ENCODE measurements at regions not wholly inside any gene's neighbourhood (a gene's known extent, or its start where the extent isn't known, plus 50 kb on each side); places are given as distances from the start of the nearest gene placed in this dataset.
"Not testable (repeated sequence)": the region's sequence is repeated elsewhere in the genome, so short reads cannot be mapped to it uniquely, and the experiment has no call there.

DNA sequence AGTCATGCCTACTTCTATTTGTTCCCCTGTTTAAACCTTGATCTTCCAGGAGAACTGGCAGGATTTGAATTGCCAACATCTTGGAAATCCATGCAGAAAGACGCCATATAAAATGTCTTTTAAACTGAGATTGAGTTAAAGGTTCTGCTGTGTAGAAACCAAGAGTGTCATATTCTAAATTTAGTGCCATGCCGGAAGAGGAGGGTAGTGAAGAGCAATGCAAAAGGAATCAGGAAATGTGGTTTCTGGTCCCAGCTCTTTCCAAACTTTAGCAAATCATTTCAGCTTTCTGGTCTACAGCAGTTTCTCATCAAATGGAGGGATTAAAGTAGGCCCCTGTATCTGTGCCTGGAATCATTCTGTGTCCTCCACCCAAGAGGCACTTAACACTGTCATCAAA, 85.7 kb downstream of the BTG1 start:
- DNase-seq, result no peak

- no peak for DNase-seq
These were observed 87.0 kb downstream of the BTG1 start for GRCh38 chr12:92058664-92059063.

- not testable (repeated sequence) for DNase-seq
These were observed 88.9 kb downstream of the BTG1 start for GRCh38 chr12:92056756-92057155.

- DNase-seq, result no peak
These were observed 89.4 kb downstream of the BTG1 start for GRCh38 chr12:92056290-92056689.

DNA sequence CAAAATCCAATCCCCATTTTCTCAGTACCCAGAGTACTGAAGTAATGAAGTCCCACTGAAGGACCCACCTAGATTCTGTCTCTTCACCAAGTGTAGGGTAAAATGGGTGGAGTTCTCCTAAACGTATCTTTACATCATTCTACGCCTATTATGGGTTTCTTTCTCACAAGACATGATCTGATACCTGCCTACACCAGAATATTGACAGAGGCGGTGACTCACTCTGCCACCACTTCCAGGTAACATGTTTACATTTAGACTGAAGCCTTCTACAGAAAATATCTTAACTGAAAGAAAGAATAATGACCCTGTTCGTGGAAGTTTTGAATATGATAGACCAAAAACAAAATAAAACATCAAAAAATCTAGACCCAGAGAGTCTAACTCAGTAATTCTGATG, 89.8 kb downstream of the BTG1 start:
- no peak for DNase-seq

GRCh38 chr12:92051441-92051840, 94.2 kb downstream of the BTG1 start:
- no peak for DNase-seq

GRCh38 chr12:92049403-92049802, 96.2 kb downstream of the BTG1 start:
- no peak for DNase-seq

GRCh38 chr12:92047393-92047826, 98.2 kb downstream of the BTG1 start:
- DNase-seq, result no peak

DNA sequence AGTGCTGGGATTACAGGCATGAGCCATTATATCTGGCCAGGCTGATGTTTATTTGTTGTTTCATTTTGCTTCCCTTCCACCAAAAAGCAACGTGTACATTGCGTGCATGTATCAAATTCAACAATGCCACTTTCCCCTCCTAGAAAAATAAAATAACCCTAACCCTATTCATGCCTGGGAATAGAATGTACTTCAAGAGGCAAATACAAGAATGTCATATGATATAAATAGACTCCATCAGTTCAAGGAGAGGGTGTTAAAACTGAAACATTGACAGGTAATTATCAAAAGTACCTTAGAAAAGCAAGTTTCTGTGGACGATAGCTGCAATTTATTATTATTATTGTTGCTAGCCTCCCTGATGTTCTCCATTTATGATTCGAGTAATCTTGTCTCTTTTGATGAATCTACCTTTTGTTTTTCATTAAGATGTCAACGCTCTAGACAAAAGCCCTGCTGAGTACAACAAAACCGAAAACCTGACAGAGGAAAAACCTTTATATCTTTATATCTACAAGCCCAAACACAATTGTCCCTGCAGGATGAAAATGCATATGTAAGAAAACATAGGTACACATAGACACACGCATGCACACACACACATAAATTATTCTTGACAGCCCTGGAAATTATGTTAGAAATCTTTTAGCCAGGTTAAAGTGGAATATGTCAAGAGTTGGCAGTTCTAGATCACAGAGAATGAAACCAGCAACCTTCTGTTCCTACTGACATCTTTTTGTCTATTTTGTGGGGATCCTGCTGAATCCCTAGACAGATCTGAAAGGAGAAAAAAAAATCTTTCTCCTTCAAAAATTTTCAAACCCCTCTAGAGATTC, 98.9 kb downstream of the BTG1 start:
- no peak for DNase-seq

- DNase-seq, result no peak
These were observed 99.8 kb downstream of the BTG1 start for GRCh38 chr12:92045852-92046251.

DNA sequence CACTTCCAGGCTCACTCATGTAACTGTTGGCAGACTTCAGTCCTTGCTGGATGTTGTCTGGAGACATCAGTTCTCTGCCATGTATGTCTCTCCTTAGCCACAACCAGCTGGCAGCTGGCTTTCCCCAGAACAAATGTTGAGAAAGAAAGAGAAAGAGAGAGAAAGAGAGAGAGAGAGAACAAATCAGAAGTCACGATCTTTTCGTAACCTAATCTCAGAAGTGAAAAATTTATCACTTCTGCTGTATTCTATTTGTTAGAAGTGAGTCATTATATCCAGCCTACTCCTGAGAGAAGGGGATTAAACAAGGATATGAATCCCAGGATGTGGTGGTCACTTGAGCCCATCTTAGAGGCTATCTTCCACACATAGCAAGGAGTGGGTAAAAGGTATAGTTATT, 101.2 kb downstream of the BTG1 start:
- DNase-seq, result no peak

GRCh38 chr12:92042791-92043531, 102.7 kb downstream of the BTG1 start:
- DNase-seq, result no peak

- no peak for DNase-seq
These were observed 103.9 kb downstream of the BTG1 start for GRCh38 chr12:92041742-92042141.

- DNase-seq, result no peak
These were observed 106.6 kb downstream of the BTG1 start for GRCh38 chr12:92039046-92039445.

- DNase-seq, result no peak
These were observed 107.2 kb downstream of the BTG1 start for GRCh38 chr12:92038476-92038875.

GRCh38 chr12:92036771-92037453, 108.7 kb downstream of the BTG1 start:
- DNase-seq, result no peak

- no peak for DNase-seq
These were observed 109.5 kb downstream of the BTG1 start for GRCh38 chr12:92036061-92036620.

- DNase-seq, result no peak
These were observed 110.2 kb downstream of the BTG1 start for GRCh38 chr12:92035477-92035876.

GRCh38 chr12:92034858-92035401, 110.7 kb downstream of the BTG1 start:
- peak; percentile 17 for DNase-seq

DNA sequence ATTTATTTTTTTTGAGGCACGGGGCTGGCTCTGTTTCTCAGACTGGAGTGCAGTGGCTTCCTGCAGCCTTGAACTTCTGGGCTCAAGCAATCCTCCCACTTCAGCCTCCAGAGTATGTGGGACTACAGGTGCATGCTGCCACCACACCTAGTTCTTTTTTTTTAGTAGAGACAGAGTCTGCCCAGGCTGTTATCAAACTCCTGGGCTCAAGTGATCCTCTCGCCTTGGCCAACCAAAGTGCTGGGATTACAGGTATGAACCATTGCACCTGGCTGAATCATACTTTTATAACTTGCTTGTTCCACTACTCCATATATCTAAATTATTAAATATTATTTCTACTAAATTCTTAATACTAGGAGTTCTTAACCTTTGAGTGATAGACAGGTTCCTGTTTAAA, 111.6 kb downstream of the BTG1 start:
- DNase-seq, result no peak

GRCh38 chr12:92032965-92033364, 112.7 kb downstream of the BTG1 start:
- DNase-seq, result no peak

DNA sequence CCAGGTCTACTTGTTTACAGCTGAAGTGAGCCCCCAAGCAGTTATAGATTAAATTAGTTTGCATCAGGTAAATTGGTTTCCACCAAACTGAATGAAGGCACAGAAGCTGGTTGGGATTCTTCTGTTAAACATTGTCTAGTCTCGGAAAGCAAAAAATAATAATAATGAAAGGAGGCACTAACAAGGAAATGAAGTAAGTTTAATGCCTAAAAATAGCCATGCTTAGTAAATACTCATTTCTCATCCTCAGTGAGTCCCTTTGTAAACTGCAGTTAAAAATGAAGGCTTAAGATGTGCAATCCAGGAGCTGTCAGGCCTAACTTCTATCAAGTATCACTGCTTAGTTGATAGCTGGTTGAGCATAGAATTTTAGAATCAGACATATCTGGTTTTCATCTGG, 113.5 kb downstream of the BTG1 start:
- no peak for DNase-seq

- no peak for DNase-seq
These were observed 115.0 kb downstream of the BTG1 start for GRCh38 chr12:92030618-92031017.
